KG1 (cell line): ENCODE measurements at regions not wholly inside any gene's neighbourhood (a gene's known extent, or its start where the extent isn't known, plus 50 kb on each side); places are given as distances from the start of the nearest gene placed in this dataset.

Source experiments
- DNase-seq: peaks from one replicate; lab custom pipeline; 2025; lab: John Stamatoyannopoulos, UW

DNA sequence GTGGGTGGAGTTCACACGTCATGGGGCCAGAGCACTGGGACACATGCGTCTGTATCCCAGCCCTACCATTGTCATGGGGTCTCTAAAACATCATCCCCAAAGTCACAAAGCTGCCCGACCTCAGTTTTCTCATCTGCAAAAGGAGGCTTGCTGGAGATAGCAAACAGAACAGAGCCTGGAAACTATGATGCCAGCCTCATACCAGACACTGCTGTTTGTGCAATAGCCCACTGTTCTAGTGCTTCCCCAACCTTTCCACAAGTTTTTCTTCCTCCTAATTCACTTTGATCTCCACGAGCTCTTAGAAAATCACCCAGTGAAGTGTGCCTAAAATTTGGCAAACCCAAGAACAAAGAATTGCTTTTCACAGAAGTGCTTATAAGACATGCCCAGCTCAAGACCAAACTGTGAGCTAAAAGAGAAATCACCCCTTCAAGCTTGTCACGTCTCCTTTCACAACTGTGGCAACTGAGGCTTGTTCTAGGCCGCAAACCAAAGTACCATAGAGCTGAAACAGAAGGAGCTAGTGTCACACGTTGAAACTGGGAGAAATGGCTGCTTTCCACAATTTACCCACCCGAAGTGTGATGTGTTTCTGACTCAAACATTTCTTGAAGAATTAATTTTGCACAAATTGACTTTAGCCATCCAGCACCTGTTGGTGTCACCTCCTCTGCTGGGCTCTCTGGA lies 162.7 kb upstream of the ID2 start:
- no peak for DNase-seq

DNA sequence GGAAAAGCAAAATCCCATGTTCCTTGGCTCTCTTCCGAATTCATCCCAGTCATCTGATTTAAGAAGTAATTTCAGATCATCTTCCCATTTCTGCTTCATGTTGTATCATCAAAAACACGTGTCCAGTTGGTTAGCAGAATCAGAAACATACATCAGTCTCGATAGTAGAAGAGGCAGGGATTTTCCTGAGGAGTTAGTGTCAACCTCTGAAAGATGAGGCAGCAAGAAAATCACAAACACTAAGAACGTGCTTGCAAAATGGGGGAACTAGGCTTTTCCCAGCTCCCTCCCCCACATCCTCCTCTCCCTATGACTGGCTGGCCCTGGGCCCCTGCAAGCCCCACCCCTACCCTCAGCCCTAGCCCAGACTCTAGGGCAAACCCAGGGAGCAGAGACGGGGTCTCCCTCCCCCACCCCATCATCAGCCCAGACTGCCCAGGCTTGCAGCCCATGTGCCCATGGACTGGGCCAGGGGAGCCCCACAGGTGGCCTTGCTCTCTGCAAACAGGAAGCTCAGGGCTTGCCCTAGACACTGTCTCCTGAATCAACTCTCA lies 161.0 kb upstream of the ID2 start:
- no peak for DNase-seq

DNA sequence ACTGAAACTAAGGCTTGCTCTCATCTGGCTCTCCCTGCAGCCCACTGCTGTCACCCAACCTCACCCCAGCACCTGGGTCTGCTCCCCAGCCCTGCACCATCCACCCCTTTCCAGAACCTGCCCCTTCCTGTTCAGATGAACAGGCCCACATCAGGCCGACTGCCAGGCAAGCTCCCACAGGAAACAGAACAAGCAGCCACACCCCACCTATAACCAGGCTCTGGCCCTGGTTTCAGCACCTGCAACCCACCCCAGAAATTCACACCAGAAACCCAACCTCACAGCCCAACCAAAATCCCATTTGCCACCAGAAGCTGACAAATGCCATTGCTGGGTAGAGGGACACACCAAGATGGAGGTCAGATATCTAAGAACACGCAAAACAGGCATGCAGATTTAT lies 159.2 kb upstream of the ID2 start:
- DNase-seq, result no peak

DNA sequence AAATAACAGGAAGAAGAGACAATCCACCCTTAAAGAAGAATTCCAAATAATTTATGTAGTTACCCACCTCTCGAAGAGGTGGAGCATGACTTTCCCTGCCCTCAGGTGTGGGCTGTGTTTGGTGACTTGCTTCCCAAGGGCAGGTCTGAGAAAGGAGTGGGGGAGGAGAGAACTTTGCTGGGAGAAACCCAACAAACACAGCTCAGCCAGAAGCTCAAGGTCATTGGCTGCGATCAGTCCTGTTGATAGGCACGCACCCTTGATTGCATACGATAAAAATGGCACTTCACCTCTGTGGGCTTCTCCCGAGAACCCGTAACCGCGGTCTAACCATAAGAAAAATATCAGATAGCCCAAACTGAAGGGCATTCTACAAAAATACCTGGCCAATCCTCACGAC lies 157.5 kb upstream of the ID2 start:
- DNase-seq, result no peak

GRCh38 chr2:8524823-8525222 lies 157.0 kb upstream of the ID2 start:
- no peak for DNase-seq

- DNase-seq, result no peak
Measured at GRCh38 chr2:8525236-8525581, 156.6 kb upstream of the ID2 start.

DNA sequence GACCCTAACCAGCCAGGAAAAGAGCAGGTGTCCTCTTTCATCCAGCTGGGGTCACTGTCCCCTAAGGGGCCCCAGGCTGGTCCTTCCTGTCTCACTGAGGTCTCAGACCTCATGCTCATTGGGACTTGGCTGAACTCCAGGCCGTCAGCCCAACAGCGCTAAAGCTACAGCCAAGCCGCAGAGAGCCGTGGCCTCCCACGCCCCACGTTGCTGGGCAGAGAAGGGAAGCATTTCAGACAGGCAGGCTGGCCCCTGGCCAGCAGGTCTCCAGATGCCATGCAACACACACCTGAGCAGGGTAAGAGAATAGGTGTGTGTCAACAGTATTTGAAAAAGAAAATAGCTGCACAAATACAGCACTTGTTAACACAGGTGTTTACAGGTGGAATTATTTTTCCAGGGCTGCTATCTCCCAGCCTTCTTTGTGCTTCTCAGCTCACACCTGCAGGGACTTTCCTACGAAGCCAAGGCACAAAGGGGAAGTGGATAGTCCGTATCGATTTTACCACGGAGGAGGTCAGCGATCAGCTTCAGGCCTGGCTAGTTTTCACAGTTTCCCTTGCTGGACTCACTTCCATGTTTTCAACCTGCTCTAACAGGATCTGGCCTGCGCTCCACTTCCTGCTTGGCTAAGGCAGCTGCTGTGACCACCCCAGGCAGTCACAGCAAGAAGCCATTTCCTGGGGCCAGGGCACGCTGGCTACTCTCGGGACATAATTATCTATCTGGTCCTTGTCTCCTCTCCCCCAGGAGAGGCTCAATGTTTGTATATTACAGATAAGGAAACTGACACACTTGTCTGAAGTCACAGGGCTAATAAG lies 156.1 kb upstream of the ID2 start:
- DNase-seq, result peak; percentile 44

GRCh38 chr2:8526403-8526696 lies 155.5 kb upstream of the ID2 start:
- DNase-seq, result no peak

DNA sequence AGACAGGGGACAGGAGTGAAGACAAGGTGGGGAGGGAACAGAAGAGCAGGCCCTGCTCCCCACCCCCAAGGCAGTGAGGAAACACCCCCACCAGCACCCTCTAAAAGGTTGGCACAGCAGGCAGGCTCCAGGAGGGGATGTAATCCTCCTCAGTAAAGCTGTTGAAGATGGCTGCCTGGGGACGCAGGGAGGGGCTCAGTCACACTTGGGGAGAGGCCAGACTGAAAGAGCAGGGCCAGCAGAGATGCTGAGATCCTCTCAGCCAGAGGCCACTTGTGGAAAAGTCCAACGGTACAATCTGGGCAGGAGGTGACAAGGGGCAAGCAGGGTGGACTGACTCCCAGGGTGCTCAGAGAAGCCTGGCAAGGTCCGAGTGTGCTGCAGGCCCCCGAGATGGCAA lies 154.8 kb upstream of the ID2 start:
- no peak for DNase-seq

DNA sequence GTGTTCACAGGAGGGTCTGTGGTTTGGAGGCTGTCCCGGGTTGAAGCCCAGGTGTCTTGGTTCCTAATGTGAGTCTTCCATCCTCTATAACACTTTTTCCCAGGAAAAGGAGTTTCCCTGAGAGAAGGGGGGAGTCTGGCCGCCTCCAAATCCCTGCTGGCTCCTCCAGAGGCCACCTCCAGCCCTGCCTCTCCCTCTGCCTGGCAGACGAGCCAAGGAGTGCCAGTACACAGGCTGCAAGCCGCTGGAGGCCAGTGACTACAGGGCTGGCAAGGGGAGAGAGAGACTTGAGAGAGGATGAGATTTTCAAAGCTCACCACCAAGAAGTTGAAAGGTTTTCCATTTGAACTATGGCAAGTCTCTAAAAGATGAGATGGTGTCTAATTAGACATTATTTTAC lies 154.2 kb upstream of the ID2 start:
- DNase-seq, result no peak

GRCh38 chr2:8528863-8529262 lies 153.0 kb upstream of the ID2 start:
- DNase-seq, result no peak

DNA sequence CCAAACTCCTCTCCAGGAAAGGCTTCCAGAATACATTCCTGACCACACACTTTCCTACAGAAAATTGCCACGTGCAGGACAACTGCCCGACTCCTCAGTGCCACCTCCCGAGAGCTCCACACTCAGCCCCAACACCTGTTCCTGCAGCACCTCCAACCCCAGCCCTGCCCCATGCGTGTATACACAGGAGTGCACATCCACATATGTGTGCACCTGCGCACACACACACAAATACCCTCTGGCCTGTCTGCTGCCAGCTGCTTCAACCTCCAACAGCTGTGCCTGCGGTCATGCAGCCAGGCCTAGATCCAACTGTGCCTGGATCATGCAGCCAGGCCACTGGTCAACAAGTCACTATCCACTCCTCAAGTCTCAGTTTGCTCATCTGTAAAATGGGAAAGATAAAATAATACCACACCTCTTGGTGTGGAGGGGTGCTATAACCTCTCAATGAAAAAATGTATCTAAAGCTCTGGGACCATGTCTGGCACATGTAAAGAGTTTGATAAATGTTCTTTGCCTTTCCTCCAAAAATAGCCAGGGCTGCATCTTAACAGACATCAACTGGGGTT lies 152.1 kb upstream of the ID2 start:
- DNase-seq, result no peak

DNA sequence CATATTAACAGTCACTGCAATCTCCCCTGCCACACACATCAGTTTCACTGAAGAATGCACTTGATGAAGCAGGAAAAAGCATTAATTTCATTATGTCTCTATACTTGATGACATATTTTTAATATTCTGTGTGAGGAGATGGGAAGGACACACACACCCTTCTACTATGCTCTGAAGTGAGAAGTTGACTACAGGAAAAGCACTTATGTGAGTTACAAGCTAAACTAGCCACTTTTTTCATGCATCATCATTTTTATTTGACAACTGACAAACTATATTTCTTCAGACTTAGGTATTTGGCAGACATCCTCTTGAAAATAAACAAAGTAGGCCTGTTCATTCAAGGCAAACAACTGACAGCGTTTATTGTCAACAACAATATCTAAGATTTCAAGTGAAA lies 150.4 kb upstream of the ID2 start:
- no peak for DNase-seq

GRCh38 chr2:8532438-8532837 lies 149.4 kb upstream of the ID2 start:
- no peak for DNase-seq

- DNase-seq, result no peak
Measured at GRCh38 chr2:8533923-8534322, 147.9 kb upstream of the ID2 start.

- DNase-seq, result no peak
Measured at GRCh38 chr2:8534386-8534728, 147.5 kb upstream of the ID2 start.

- peak; percentile 53 for DNase-seq
Measured at GRCh38 chr2:8534729-8535468, 147.0 kb upstream of the ID2 start.

GRCh38 chr2:8535469-8535795 lies 146.4 kb upstream of the ID2 start:
- DNase-seq, result no peak

DNA sequence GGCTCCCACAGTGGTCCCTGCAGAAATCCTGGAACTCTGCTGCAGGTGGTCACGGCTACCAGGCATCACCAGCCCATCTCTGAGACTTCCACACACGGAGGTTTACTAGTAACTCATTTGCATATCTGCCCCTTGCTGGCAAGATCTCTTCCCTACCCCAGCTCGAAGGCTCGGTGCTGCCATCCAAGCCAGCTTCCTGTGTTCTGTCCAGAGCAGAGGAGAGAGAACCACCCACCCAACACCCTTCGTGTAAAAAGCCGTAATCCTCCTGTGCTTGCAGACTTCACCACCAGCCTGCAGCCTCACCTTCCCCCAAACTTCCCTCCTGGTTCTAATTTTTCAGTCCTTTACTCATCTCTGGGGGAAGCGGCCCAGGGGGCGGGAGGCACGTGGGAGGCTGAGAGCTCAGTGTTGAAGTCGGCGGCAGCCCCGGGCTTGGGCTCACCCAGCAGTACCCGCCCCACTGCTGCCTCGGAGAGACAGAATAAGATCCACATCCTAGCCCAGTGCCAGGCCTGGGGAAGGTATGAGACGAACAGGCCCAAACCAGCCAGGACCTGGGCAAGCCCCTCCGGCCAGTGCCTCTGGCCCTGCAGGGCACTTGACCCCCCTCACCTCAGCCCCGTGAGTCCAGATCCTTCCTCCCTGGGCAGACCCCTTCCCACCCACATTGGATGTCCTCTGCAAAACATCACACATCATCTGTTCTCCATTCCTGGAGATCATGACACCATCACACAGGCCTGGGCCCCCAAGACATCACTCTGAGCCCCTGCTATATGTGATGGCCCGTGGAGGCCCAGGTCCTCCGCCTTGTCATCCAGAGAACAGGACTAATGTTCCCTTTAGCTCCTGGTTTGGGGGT lies 145.8 kb upstream of the ID2 start:
- no peak for DNase-seq

- DNase-seq, result no peak
Measured at GRCh38 chr2:8536686-8537561, 144.9 kb upstream of the ID2 start.

GRCh38 chr2:8537562-8538155 lies 144.2 kb upstream of the ID2 start:
- no peak for DNase-seq
